Activated CD8-positive, alpha-beta memory T cell treated with anti-CD3 and anti-CD28 coated beads, Interleukin-2, amount 50 U/mL, for 4 hours (primary cell): ENCODE measurements at regions not wholly inside any gene's neighbourhood (a gene's known extent, or its start where the extent isn't known, plus 50 kb on each side); places are given as distances from the start of the nearest gene placed in this dataset.

Source experiments
- DNase-seq: peaks from one replicate; pipeline ENCODE4 v3.0.0-alpha.2; 2020

DNA sequence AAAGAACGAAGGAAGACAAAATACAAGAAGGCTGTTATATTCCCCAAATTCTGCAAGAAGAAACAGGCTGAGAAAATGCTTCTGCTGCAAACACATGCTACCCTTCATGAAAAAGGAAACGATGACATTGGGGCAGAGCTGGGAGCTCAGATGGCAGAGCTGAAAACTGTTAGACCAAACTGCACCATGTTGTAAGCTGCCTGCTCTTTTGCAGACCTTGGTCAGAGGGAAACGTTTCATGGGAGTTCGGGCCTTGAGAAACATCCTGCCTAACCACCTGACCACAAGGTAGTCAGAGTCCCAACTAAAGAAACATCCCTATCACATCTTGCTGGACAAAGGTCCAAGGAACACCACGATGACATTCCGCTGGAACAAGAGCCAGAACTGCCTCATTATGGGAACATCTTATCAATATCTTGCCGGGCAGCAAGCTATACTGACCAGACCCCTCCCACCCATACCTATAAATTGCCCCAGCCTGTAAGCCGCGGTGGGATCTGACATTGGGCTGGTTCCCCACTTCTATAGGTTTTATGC, 110.7 kb upstream of the CTSC start:
- no peak for DNase-seq

DNA sequence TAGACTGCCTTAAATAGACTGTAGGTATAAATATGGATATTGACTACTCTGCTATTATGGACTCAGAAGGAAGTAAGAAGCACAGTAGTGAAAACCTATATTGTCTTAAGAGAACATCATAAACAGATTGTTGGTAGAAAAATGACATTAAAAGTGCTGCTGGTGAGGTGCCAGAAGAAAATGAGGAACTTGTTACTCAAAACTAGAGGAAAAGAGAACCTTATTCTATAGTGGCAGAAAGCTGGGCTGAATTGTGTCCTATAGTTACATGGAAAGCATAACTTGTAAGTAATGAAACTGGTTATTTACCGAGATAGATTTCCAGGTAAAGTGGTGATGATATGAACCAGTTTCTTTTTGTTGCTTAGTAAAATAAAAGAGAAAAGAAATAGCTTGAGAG, 109.7 kb upstream of the CTSC start:
- DNase-seq: no peak

DNA sequence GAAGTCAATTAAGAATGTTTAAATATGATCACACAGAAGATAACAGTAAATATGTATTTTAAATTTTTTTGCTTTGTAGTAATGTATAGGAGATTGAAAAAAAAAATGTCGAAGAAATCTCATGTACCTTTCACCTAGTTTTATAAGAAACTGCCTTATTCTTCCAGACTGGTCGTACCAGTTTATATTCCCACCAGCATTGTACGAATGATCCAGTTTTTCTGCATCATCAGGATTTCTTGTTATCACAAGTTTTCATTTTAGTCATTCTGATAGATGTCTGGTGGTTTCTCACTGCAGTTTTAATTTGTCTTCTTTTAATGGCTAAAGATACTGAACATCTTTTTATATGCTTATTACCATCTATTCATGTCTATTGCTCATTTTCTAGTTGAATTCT, 101.8 kb upstream of the CTSC start:
- no peak for DNase-seq

DNA sequence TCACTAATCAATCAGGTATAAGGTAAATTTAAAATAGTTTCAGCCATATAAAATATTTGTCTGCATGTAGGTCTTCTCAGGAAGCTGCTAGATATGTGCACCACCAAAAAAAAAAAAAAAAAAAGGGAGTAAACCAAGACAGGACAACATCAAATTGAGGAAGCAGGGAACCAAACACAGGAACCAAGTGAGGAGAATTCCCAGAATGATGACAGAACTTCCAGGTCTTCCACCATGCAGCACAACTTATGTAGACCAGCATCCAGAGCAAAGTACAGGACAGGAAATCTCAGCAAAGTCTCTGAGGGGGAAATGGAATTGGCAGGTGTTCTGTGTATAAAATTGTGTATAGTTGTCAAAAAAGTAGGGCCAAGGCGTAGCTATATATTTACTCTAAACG, 101.2 kb upstream of the CTSC start:
- DNase-seq: no peak

DNA sequence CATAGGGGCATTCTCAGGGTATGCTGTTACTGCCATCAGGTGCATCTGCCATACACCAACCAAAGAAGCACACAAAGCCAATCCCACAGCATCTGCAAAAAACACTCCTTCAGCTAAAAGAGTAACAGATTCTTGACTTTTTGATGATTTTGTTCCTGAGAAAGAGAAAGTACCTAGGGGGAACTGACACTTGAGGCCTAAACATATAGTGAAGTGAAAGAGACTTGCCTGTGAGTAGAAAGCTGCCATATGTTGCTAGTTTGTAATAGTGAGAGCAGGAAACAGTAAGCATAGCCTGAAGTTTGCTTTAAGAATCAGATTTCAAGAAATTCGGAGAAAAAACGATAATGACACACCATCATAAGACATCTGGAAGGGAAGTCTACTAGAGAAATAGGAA, 97.9 kb upstream of the CTSC start:
- DNase-seq: no peak

DNA sequence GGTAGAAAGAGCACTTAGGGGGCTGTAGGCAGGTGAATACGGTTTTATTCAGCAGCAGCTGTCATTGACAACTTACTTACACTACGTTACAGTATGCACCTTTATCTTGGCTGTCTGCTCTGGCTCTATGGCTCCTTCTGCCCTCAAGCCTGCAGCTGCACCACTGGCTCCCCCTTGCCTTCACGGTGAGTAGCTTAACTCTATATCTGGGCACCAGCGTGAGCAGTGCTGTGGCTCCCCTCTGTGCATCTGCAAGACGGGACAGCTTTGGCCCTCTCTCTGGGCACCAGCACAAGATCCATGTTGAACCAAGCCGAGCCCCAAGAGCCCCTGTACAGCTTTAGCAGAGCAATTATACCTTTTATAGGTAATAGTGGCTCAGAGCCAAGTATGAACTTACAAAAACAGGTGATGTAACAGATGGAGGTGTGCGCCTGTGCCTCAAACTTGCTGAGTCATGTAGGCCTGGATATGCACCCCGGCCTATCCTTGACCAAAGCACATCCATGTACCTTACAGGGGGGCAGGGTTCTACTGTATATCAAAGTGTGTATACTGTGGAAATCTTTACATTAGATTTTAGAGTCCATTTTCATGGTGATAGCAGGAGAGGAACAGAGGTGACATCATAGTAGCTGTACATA, 96.9 kb upstream of the CTSC start:
- DNase-seq: no peak

DNA sequence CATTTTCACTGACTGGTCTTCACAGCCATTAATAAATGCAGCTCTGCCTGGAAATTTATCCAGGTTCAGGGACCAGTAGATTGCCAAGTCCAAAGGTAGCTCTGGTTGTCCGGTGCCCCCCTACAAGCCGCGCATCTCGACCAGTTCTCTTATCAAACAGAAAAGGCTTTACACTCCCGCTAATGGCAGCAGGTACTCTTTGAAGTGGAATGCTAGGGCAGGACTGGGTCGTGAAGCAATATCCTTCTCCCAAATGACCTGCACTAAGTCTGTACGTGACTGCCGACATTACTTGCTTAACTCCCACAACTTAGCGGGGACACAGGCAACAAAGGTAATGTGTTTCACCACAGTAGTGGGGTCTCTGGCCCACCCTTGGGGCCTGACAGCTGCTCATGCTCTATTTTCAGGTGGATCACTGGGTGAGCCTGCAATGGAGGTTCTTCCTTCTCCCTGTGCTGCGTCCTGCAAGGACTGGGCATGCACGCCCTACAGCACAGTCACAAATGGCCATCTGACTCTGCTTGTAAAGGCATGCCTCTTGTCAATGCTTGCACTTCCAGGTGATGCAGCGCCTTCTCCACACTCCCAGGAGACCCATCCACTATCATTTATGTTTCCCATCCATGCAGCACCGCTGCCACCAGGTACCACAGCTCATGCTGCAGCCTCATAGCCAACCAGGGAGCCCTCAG, 96.1 kb upstream of the CTSC start:
- no peak for DNase-seq

DNA sequence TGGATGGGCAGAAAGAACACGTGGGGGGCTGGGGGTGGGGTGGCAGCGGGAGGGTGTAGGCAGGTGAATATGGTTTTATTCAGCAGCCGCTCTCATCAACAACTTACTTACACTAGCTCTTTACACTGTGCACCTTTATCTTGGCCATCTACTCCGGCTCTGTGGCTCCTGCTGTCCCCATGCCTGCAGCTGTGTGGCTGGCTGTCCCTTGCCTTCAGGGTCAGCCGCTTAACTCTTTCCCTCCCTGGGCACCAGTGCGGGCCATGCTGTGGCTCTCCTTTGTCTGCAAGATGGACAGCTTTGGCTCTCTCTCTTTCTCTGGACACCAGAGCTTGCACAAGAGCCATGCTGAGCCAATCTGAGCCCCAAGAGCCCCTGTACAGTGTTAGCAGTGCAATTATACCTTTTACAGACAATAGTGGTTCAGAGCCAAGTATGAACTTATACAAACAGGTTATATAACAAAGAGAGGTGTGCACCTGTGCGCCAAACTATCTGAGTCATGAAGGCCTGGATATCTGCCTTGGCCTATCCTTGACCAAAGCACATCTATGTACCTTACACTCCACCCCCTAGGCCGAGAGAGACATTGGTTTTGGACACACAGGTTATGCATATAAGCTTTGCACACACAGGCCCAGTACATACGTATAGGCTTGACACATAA, 94.3 kb upstream of the CTSC start:
- DNase-seq: no peak

DNA sequence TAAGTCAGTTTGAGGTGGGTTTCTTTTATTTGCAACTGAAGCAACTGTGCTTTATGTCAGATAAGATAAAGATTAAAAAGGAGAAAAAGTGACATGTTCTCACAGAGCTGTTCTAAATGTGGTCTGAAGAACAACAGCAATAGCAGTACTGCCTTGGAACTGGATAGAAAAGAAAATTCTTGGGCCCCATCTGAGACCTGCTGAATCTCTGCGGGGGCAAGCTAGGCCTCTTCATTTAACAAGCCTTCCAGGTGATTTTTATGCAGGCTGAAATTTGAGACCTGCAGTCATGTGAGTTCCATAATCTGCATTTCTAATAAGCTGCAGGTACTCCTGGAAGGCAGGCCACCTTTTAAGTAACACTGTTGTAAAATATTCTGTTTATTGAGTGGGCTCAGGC, 91.4 kb upstream of the CTSC start:
- DNase-seq: no peak

DNA sequence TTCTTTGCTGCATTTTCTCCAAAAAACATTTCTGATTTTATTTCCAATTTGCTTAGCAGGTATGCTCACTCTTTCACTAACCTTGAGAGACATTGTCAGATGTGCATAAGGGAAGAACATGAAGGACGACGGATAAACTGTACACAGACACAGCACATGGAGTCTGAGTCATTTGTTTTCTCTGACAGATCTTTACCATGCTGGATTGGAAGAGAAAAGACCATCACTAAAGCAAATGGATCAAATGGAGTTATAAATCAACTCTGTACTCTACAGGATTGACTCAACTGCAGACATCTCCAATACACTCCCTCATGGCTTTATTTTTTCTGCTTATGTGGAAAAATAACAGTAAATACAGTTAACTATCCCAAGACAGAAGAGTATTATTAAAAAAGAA, 90.2 kb upstream of the CTSC start:
- no peak for DNase-seq

DNA sequence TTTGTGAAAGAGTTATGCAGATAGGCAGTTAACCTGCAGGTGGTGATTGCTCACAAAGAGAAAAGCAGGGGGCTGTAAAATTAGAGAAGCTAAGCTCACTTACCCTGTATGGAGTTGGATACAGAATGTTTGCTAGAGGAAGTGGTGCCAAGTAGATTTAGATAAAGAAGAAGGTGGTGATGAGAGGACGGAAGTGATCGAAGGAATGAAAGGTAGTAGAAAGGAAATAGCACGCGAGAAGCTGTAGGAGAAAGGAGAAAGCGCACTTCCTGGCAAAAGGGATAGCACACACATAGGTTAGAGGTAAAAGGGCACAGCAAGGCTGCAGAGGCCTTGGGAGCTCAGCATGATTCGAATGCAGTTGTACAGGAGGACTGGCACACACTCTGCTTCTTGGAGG, 87.3 kb upstream of the CTSC start:
- DNase-seq: no peak

DNA sequence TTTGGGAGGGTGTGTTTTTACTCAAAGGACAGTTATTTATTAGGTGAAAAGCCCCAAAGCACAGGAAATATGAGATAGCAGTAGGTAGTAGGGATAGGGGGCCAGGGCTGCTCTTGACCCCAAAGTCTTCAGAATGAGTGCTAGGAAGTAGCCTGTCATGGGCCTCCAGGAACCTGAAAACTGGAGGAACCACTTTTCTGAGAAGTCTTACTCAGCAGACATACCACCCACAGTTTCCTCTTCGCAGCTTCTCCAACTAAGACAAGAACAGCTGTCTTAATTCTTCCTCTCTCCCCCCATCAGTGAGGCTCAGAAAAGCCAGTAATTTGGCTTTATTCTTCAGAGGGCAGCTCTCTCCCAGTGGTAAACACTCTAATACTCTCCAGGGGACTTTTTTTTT, 84.0 kb upstream of the CTSC start:
- peak; percentile 19 for DNase-seq

DNA sequence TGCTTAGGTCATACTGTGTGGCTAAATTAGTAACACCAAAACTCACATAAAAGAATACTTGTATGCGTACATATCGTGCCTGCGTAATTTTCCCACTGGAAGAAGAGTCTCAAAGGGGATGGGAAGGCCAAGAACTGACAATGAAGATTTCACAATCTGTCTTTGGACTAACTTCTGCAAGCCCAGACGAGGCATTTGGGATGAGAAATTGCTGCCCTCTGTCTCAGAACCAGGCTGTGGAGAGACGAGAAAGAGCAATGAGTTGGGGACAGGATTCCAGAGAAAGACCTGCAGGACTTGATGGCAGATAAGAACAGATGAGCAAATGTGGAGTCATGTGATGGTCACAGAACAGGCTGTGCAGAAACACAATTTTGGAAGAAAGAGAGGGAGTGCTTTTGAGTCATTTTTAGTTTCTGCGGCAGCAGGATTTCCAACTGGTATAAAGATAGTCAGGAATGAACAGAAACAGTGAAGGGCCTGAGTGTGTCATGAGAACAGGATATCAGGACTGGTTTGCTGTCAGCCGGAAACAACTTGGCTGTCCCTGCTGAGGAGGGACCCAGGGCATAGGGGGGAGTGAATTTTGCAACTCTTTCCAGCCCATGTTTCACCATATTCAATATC, 82.7 kb upstream of the CTSC start:
- DNase-seq: no peak

DNA sequence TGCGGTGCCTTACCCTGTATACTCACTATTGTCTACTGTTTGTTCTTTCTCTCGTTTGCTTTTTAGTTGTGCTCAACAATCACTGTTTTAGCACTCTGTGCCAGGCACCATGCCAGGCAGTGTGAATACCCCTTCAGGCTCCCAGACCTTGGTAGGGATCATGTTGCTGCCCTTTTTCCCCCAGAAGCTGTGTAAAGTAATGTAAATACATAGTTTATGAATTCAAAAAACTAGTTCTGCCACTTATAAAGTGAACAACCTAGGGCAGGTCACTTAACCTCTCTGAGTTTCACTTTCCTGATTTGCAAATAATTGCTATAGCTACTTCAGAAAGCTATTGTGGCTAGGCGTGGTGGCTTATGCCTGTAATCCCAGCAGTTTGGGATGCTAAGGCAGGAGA, 81.0 kb upstream of the CTSC start:
- DNase-seq: no peak

DNA sequence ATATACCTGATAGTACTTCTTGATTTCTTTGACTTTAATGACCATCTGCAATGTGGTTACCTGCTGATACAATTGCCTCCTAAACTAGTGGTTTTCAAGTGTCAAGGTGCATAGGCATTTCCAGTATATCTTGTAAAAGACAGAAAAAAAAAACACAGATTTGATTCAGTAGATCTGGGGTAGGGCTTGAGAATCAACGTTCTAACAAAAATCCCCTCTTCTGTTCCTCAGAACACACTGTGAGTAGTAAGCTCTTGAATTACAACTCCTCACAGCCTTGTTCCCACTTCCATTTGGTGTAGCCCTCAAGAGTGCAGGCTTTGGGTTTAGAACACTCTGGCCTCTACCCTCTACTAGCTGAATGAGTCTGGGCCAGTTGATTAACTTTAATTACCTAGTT, 78.0 kb upstream of the CTSC start:
- DNase-seq: no peak

DNA sequence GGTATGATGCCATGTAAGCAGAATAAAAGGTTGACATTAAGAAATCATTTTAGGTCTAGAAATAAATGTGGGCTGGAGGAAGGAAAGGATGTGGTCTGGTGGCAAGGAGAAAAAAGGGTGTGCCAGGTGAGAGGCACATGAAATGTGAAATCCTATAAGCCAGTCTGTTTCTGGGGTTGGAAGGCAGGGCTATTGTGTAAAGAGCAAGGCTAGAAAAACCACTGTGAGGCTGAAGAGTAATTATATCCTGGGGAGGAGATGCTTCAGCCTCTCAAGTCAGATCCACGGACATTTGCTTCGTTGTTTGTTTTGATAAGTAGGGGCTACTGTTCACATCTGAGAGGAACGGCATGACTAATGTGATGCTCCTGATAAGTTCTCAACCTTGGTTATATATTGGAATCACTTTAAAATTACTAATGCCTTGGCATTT, 77.5 kb upstream of the CTSC start:
- DNase-seq: no peak

DNA sequence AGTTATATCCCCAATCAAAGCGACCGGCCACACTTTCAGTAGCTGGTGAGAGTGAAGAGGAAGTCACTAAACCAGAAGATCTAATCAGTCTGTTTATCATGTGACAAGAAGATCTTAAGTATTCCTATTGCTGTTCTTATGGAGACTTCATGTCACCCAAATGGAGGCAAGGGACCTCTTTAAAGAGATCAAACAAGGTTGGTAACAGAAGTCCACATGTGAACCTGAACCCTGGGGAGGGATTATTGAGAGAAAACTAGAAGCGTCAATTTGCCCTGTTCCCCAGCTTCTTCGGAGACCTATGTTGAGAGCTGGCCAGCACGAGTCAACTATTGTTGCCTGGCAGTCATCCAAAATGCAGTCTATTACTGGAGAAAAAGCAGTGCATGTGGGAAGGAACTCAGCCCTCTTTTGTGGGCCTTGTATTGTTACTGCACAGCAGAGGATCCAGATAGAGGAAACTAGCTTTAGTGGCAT, 76.9 kb upstream of the CTSC start:
- no peak for DNase-seq

DNA sequence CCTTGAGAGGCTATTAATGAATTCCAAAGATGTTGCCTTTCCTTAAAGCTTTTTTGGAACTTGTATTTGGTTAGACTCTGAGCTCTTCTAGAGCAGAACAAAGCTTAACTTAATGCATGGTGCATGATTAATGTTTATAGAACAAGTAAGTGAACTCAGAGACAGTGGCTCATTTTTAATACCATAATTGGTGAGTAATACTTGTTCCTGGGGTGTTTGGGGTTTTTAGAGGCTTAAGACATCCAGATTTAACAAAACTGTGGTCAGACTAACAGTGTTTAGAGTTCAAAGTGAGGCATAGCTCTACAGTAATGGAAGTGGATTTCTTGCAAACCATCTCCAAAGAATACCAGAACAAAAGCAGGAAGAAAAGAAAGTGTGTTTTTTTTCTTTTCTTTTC, 73.7 kb upstream of the CTSC start:
- DNase-seq: no peak

DNA sequence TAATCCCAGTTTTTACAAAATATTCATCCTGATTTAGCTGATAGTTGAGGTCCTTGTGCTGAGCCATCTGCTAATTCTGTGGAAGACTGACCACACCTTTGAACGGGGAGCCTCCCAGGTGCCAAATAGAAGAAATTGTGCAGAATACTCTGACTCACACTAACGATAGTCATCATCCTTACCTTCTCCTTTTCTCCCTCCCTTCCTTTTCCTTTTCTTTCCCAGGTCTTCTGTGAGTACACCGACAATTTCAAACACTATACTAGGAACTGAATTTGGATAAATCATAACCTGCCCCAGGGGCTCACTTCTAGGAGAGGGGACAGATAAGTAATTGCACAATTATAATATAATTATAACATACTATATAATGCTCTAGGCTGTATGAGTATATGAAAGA, 73.1 kb upstream of the CTSC start:
- no peak for DNase-seq

DNA sequence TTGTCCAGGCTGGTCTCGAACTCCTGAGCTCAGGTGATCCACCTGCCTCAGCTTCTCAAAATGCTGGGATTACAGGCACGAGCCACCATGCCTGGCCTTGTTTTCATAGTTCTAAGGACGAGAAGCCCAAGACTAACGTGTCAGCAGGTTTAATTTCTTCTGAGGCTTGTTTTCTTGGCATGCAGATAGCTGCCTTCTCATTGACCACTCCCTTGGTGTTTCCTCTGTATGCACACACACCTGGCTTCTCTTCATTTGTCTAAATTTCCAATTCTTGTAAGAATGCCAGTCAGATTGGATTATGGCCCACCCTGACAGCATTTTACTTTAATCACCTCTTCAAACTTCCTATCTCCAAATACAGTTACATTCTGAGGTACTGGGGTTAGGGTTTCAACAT, 72.5 kb upstream of the CTSC start:
- DNase-seq: no peak

DNA sequence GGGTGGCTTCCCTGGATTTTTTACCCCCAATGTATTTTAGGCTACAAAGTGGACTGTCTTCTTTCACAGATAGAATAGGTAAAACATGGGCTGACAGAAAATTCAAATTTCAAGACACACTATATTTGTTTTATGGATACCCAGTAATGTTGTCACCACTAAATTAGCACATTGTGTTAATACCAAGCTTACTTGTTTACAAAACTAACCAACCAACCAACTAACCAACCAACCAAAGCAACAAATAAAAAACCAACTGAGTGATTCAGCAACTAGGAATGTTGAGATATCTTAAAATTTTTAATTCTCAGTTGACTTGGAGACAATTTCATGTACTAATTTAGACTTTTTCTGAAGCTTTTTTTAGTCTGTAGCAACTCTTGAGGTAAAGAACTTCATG, 69.3 kb upstream of the CTSC start:
- no peak for DNase-seq

DNA sequence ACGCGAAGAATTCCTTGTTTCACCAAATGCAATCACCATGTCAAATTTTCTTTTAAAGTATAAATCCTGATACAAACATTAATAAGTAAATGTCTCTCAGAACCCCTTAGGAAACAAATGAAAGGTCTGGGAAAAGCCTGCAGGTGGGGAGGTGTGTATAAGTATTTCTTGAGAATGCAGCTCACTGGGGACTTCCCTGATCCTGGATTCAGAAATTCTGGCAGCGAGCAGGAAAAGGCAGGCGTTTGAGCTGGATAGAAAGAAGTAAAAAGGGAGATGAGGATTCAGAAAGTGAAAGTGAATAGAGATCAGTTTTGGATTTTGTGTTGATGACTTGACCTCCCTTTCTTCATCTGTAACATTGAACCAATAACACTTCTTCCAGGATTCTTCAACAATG, 68.3 kb upstream of the CTSC start:
- no peak for DNase-seq

DNA sequence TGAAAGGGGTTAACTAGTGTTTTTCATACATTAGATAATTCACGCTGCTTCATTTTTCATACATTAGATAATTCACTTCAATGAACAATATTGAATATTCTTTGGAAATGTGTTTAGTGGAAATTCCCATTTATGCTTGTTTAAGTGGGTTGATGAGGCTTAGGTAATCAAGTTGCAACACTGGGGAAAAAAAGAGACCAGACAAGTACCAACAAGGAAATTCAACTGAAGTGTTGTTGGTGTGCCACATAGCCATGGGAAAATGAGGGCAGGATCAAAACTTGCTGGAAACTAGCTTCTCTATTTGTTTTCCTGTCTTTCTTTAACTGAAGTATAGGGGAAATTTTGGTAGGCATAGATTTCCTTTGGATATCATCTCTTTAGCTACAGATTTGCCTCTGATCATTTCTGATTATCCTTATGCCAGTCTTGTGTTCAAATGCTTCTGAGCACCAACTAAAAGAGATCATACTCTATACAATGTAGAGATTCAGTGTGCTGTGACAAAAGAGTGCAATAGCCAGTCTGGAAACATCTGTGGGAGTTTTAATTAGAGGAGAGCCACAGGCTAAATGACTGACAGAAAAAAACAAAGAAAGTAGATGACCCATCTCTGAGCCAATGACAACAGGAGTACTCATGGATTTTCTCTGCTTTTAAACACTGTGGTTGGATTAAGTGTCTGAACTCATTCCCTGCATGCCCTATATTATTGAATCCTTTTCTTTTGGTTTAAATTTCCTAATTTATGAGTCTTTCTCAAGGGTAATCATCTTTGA, 67.6 kb upstream of the CTSC start:
- DNase-seq: no peak
